ENCODE measurements at regions not wholly inside any gene's neighbourhood (a gene's known extent, or its start where the extent isn't known, plus 50 kb on each side); places are given as distances from the start of the nearest gene placed in this dataset.

GRCh38 chr4:108428923-108429322 is 191.5 kb upstream of the RPL34 start:
- Histone ChIP-seq H3K27ac (no peak overlapping the region), H3K9me3 (no peaks in the 10 kb centered on the region), H3K36me3 (no peaks in the 10 kb centered on the region), H3K4me1 (peaks cover 0 to 3% (median 0%) of the 10 kb centered on the region in 6 donors), H3K4me3 (no peak overlapping the region), H3K27me3 (replicated peaks in 1 of 7) (no peaks in the 10 kb centered on the region)
- TF ChIP-seq POLR2A (IDR thresholded peaks at IDR 0.05) (no peak), CTCF (IDR thresholded peaks at IDR 0.05 in 8 of 11, conservative IDR thresholded peaks at IDR 0.05 in 3 of 11) (no peak), POLR2AphosphoS5 (IDR thresholded peaks at IDR 0.05) (no peak)
- 82 to 92% (median 88%) methylated on average over 3 of the region's 3 CpGs for WGBS, 5 donors
- intact Hi-C loops (cut with DNase I; ENCODE audit: low total_unique reads): no loop called here
- DNase-seq: no peak

- TF ChIP-seq CTCF (IDR thresholded peaks at IDR 0.05 in 8 of 11, conservative IDR thresholded peaks at IDR 0.05 in 3 of 11) (no peak), POLR2AphosphoS5 (IDR thresholded peaks at IDR 0.05) (no peak)
- H3K4me3 ChIP-seq: no peak overlapping the region
- intact Hi-C loops (cut with DNase I; ENCODE audit: low total_unique reads): no loop called here
Observed at GRCh38 chr4:108427946-108428485, 192.4 kb upstream of the RPL34 start.

GRCh38 chr4:108426493-108426892 is 193.9 kb upstream of the RPL34 start:
- H3K27me3 ChIP-seq (replicated peaks in 1 of 7): no peaks in the 10 kb centered on the region
- no peaks in the 10 kb centered on the region for H3K4me1 ChIP-seq
- TF ChIP-seq POLR2A (IDR thresholded peaks at IDR 0.05): no peak
- no peak for TF ChIP-seq CTCF (IDR thresholded peaks at IDR 0.05 in 8 of 11, conservative IDR thresholded peaks at IDR 0.05 in 3 of 11)
- TF ChIP-seq POLR2AphosphoS5 (IDR thresholded peaks at IDR 0.05): no peak
- WGBS, 5 donors: 81 to 92% (median 84%) methylated on average over 3 of the region's 3 CpGs
- H3K9me3 ChIP-seq: peaks cover 0 to 13% (median 7%) of the 10 kb centered on the region in 8 donors
- no peak overlapping the region for H3K27ac ChIP-seq
- DNase-seq: no peak
- H3K4me3 ChIP-seq: no peak overlapping the region
- intact Hi-C loops (cut with DNase I; ENCODE audit: low total_unique reads): no loop called here
- H3K36me3 ChIP-seq: no peaks in the 10 kb centered on the region

More at GRCh38 chr4:108427946-108428485, 192.4 kb upstream of the RPL34 start:
- 67 to 87% (median 80%) methylated on average over 2 of the region's 2 CpGs for WGBS, 5 donors
- H3K27ac ChIP-seq: no peak overlapping the region
- H3K36me3 ChIP-seq: no peaks in the 10 kb centered on the region
- H3K9me3 ChIP-seq: peaks cover 0 to 4% (median under 1%) of the 10 kb centered on the region in 8 donors
- DNase-seq: no peak
- no peaks in the 10 kb centered on the region for H3K4me1 ChIP-seq
- H3K27me3 ChIP-seq (replicated peaks in 1 of 7): no peaks in the 10 kb centered on the region

- no peaks in the 10 kb centered on the region for H3K27me3 ChIP-seq (replicated peaks in 1 of 7)
- WGBS, 5 donors: 79 to 87% (median 87%) methylated on average over 3 of the region's 3 CpGs
- no peak for TF ChIP-seq CTCF (IDR thresholded peaks at IDR 0.05 in 8 of 11, conservative IDR thresholded peaks at IDR 0.05 in 3 of 11)
- no peak for TF ChIP-seq POLR2A (IDR thresholded peaks at IDR 0.05)
- no peak for TF ChIP-seq POLR2AphosphoS5 (IDR thresholded peaks at IDR 0.05)
- no peak overlapping the region for H3K27ac ChIP-seq
- H3K4me1 ChIP-seq: no peaks in the 10 kb centered on the region
- H3K4me3 ChIP-seq: no peak overlapping the region
- peaks cover 0 to 13% (median 7%) of the 10 kb centered on the region in 8 donors for H3K9me3 ChIP-seq
- intact Hi-C loops (cut with DNase I; ENCODE audit: low total_unique reads): no loop called here
- no peaks in the 10 kb centered on the region for H3K36me3 ChIP-seq
- no peak for DNase-seq
Observed at GRCh38 chr4:108425988-108426387, 194.4 kb upstream of the RPL34 start.
